ENCODE measurements at regions not wholly inside any gene's neighbourhood (a gene's known extent, or its start where the extent isn't known, plus 50 kb on each side); places are given as distances from the start of the nearest gene placed in this dataset.

DNA sequence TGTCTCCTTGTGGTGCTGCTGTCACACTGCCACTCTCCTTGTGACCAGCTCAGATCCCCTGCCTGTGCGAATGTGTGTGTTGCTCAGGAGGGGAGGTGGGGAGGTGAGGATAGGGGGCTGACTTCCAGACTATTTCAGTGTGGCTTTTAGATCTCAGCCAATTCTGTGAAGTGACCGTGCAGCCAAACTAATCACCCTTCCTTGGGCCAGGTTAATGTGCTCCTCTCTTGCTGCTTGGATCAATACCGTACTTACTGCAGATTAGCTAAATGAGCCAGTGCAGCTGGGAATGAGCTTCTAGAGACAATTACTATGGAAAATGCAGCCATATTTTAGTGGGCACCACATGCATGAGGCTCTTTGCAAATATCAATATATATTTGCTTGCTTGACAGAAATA lies 206.0 kb downstream of the MELK start:
- Histone ChIP-seq H3K79me2 (replicated peaks; ENCODE audit: insufficient read depth) (no peaks in the 10 kb centered on the region), H4K20me1 (replicated peaks; ENCODE audit: insufficient read depth) (no peaks in the 10 kb centered on the region), H2AFZ (no peak overlapping the region), H3K4me3 (no peak overlapping the region), H3K27ac (ENCODE audit: low read depth) (no peak overlapping the region), H3K4me2 (no peak overlapping the region), H3K36me3 (ENCODE audit: insufficient read depth) (no peaks in the 10 kb centered on the region), H3K4me1 (ENCODE audit: insufficient read depth) (no peaks in the 10 kb centered on the region), H3K9me2 (ENCODE audit: insufficient read depth) (no peaks in the 10 kb centered on the region), H3K27me3 (ENCODE audit: insufficient read depth) (no peaks in the 10 kb centered on the region), H3F3A (replicated peaks; ENCODE audit: low read depth) (no peaks in the 10 kb centered on the region)
- Mint-ChIP-seq H3K27ac (no peak overlapping the region), H3K27me3 (ENCODE audit: insufficient read depth, low read depth, poor library complexity) (peaks cover 9% of the 10 kb centered on the region), H3K4me3 (no peak overlapping the region), H3K36me3 (ENCODE audit: low read depth) (no peaks in the 10 kb centered on the region), H3K4me1 (peaks cover 11% of the 10 kb centered on the region), H3K9me3 (no peaks in the 10 kb centered on the region)
- DNase-seq (ENCODE audit: low spot score) (no peak), ATAC-seq (no peak)
- TF ChIP-seq CREB1 (CRISPR knock-in tag; IDR thresholded peaks at IDR 0.05; ENCODE audit: low read depth), result no peak
- no peak for TF ChIP-seq ZNF114 (CRISPR knock-in tag; IDR thresholded peaks at IDR 0.05)
- TF ChIP-seq EZH2phosphoT487 (IDR thresholded peaks at IDR 0.05; ENCODE audit: unreplicated experiment), result no peak
- TF ChIP-seq, protein P1, sequence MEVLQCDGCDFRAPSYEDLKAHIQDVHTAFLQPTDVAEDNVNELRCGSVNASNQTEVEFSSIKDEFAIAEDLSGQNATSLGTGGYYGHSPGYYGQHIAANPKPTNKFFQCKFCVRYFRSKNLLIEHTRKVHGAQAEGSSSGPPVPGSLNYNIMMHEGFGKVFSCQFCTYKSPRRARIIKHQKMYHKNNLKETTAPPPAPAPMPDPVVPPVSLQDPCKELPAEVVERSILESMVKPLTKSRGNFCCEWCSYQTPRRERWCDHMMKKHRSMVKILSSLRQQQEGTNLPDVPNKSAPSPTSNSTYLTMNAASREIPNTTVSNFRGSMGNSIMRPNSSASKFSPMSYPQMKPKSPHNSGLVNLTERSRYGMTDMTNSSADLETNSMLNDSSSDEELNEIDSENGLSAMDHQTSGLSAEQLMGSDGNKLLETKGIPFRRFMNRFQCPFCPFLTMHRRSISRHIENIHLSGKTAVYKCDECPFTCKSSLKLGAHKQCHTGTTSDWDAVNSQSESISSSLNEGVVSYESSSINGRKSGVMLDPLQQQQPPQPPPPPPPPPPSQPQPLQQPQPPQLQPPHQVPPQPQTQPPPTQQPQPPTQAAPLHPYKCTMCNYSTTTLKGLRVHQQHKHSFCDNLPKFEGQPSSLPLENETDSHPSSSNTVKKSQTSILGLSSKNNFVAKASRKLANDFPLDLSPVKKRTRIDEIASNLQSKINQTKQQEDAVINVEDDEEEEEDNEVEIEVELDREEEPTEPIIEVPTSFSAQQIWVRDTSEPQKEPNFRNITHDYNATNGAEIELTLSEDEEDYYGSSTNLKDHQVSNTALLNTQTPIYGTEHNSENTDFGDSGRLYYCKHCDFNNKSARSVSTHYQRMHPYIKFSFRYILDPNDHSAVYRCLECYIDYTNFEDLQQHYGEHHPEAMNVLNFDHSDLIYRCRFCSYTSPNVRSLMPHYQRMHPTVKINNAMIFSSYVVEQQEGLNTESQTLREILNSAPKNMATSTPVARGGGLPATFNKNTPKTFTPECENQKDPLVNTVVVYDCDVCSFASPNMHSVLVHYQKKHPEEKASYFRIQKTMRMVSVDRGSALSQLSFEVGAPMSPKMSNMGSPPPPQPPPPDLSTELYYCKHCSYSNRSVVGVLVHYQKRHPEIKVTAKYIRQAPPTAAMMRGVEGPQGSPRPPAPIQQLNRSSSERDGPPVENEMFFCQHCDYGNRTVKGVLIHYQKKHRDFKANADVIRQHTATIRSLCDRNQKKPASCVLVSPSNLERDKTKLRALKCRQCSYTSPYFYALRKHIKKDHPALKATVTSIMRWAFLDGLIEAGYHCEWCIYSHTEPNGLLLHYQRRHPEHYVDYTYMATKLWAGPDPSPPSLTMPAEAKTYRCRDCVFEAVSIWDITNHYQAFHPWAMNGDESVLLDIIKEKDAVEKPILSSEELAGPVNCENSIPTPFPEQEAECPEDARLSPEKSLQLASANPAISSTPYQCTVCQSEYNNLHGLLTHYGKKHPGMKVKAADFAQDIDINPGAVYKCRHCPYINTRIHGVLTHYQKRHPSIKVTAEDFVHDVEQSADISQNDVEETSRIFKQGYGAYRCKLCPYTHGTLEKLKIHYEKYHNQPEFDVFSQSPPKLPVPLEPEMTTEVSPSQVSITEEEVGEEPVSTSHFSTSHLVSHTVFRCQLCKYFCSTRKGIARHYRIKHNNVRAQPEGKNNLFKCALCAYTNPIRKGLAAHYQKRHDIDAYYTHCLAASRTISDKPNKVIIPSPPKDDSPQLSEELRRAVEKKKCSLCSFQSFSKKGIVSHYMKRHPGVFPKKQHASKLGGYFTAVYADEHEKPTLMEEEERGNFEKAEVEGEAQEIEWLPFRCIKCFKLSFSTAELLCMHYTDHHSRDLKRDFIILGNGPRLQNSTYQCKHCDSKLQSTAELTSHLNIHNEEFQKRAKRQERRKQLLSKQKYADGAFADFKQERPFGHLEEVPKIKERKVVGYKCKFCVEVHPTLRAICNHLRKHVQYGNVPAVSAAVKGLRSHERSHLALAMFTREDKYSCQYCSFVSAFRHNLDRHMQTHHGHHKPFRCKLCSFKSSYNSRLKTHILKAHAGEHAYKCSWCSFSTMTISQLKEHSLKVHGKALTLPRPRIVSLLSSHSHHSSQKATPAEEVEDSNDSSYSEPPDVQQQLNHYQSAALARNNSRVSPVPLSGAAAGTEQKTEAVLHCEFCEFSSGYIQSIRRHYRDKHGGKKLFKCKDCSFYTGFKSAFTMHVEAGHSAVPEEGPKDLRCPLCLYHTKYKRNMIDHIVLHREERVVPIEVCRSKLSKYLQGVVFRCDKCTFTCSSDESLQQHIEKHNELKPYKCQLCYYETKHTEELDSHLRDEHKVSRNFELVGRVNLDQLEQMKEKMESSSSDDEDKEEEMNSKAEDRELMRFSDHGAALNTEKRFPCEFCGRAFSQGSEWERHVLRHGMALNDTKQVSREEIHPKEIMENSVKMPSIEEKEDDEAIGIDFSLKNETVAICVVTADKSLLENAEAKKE (CRISPR knock-in tag; IDR thresholded peaks at IDR 0.05), result no peak
- no peak for TF ChIP-seq ZNF331 (CRISPR knock-in tag; IDR thresholded peaks at IDR 0.05; ENCODE audit: low read depth)
- TF ChIP-seq, protein P2, sequence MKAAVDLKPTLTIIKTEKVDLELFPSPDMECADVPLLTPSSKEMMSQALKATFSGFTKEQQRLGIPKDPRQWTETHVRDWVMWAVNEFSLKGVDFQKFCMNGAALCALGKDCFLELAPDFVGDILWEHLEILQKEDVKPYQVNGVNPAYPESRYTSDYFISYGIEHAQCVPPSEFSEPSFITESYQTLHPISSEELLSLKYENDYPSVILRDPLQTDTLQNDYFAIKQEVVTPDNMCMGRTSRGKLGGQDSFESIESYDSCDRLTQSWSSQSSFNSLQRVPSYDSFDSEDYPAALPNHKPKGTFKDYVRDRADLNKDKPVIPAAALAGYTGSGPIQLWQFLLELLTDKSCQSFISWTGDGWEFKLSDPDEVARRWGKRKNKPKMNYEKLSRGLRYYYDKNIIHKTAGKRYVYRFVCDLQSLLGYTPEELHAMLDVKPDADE (IDR thresholded peaks at IDR 0.05), result no peak
- TF ChIP-seq, protein P3, sequence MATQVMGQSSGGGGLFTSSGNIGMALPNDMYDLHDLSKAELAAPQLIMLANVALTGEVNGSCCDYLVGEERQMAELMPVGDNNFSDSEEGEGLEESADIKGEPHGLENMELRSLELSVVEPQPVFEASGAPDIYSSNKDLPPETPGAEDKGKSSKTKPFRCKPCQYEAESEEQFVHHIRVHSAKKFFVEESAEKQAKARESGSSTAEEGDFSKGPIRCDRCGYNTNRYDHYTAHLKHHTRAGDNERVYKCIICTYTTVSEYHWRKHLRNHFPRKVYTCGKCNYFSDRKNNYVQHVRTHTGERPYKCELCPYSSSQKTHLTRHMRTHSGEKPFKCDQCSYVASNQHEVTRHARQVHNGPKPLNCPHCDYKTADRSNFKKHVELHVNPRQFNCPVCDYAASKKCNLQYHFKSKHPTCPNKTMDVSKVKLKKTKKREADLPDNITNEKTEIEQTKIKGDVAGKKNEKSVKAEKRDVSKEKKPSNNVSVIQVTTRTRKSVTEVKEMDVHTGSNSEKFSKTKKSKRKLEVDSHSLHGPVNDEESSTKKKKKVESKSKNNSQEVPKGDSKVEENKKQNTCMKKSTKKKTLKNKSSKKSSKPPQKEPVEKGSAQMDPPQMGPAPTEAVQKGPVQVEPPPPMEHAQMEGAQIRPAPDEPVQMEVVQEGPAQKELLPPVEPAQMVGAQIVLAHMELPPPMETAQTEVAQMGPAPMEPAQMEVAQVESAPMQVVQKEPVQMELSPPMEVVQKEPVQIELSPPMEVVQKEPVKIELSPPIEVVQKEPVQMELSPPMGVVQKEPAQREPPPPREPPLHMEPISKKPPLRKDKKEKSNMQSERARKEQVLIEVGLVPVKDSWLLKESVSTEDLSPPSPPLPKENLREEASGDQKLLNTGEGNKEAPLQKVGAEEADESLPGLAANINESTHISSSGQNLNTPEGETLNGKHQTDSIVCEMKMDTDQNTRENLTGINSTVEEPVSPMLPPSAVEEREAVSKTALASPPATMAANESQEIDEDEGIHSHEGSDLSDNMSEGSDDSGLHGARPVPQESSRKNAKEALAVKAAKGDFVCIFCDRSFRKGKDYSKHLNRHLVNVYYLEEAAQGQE (IDR thresholded peaks at IDR 0.05; ENCODE audit: unreplicated experiment), result no peak
- TF ChIP-seq, protein P4, sequence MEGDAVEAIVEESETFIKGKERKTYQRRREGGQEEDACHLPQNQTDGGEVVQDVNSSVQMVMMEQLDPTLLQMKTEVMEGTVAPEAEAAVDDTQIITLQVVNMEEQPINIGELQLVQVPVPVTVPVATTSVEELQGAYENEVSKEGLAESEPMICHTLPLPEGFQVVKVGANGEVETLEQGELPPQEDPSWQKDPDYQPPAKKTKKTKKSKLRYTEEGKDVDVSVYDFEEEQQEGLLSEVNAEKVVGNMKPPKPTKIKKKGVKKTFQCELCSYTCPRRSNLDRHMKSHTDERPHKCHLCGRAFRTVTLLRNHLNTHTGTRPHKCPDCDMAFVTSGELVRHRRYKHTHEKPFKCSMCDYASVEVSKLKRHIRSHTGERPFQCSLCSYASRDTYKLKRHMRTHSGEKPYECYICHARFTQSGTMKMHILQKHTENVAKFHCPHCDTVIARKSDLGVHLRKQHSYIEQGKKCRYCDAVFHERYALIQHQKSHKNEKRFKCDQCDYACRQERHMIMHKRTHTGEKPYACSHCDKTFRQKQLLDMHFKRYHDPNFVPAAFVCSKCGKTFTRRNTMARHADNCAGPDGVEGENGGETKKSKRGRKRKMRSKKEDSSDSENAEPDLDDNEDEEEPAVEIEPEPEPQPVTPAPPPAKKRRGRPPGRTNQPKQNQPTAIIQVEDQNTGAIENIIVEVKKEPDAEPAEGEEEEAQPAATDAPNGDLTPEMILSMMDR (conservative IDR thresholded peaks at IDR 0.05; ENCODE audit: low read depth in 2 of 2), result no peak
- TF ChIP-seq NANOG (IDR thresholded peaks at IDR 0.05; ENCODE audit: borderline replicate concordance), result no peak

Measured in GM23338 (cell line).